ENCODE measurements at regions not wholly inside any gene's neighbourhood (a gene's known extent, or its start where the extent isn't known, plus 50 kb on each side); places are given as distances from the start of the nearest gene placed in this dataset.

DNA sequence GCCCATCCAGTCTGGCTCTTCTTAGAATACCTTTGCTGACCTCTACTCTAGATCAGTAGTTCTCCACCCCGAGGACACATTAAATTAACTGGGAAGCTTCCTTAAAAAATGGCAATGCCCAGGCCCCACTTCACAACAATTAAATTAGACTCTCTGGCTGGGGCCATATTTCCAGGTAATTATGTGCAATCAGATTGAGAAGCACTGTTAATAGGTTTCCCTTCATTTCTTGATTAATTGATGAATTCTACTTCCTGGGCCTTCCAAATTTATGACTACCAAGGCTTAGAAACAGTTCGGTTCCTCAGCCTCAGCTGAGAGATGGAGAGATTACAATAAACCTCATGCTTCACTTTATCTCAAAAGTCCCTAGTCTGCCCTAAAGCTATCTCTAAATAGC lies 71.7 kb upstream of the LIMCH1 start:
- FAIRE-seq, result no peak
- Histone ChIP-seq H2AFZ (ENCODE audit: low read depth, low read length) (no peak overlapping the region), H3K4me3 (replicated peaks in 1 of 3; ENCODE audit: insufficient read depth in 1 of 3, low read depth in 1 of 3, low read length in 3 of 3) (no peak overlapping the region), H3K27ac (ENCODE audit: insufficient read depth, low read depth, low read length) (no peak overlapping the region), H3K9ac (replicated peaks; ENCODE audit: extremely low read depth, insufficient read depth, low read length) (no peak overlapping the region), H3K36me3 (ENCODE audit: control insufficient read depth in 2 of 2, extremely low read depth in 1 of 2, insufficient read depth in 2 of 2, low read length in 2 of 2) (no peaks in the 10 kb centered on the region), H4K20me1 (replicated peaks; ENCODE audit: control insufficient read depth, extremely low read depth, insufficient read depth, low read length) (no peaks in the 10 kb centered on the region), H3K27me3 (ENCODE audit: control insufficient read depth in 2 of 2, insufficient read depth in 2 of 2, low read length in 2 of 2) (peaks cover 13 to 14% of the 10 kb centered on the region in 2 experiments), H3K4me2 (ENCODE audit: insufficient read depth, low read length) (no peak overlapping the region), H3K9me1 (replicated peaks; ENCODE audit: control insufficient read depth, extremely low read depth, insufficient read depth, low read length) (no peaks in the 10 kb centered on the region), H3K9me3 (replicated peaks; ENCODE audit: control insufficient read depth, insufficient read depth, low read length) (no peaks in the 10 kb centered on the region), H3K4me1 (ENCODE audit: control insufficient read depth, extremely low read depth, insufficient read depth, low read length) (no peaks in the 10 kb centered on the region), H3K79me2 (ENCODE audit: control insufficient read depth, insufficient read depth, low read length) (no peaks in the 10 kb centered on the region)
- CTCF ChIA-PET, result no interaction called here
- POLR2A ChIA-PET, result no interaction called here
- intact Hi-C loops (cut with micrococcal nuclease) (no loop called here), dilution Hi-C loops (cut with MboI; ENCODE audit: extremely low pct_ligation_motif_present, low sequenced_read_pairs) (no loop called here)
- TF ChIP-seq, protein P1, sequence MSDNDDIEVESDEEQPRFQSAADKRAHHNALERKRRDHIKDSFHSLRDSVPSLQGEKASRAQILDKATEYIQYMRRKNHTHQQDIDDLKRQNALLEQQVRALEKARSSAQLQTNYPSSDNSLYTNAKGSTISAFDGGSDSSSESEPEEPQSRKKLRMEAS (IDR thresholded peaks at IDR 0.05; ENCODE audit: insufficient read depth, insufficient read length), result no peak
- TF ChIP-seq JUN (IDR thresholded peaks at IDR 0.05; ENCODE audit: borderline replicate concordance, insufficient read depth, insufficient read length, low read depth), result no peak
- no TSS peak for BruUV-seq (replicated peaks)
- no peak for DNase-seq (ENCODE audit: low read depth, low spot score)

DNA sequence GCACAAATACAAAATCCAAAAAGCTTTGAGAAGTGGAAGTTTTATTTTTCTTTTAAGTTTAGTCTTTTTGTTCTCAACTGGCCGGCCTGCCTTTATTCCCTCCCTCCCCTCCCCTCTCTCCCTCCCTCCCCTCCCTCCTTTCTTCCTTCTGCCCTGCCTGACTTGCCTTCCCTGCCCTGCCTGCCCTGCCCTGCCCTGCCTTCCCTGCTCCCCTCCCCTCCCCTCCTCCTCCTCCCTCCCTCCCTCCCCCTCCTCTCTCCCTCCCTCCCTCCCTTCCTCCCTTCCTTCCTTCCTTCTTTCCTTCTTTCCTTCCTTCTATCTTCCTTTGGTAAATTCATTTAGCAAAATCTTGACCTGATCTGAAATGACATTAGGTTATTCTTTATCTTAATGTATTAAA lies 69.8 kb upstream of the LIMCH1 start:
- Histone ChIP-seq H2AFZ (ENCODE audit: low read depth, low read length) (no peak overlapping the region), H3K9ac (replicated peaks; ENCODE audit: extremely low read depth, insufficient read depth, low read length) (no peak overlapping the region), H3K36me3 (ENCODE audit: control insufficient read depth in 2 of 2, extremely low read depth in 1 of 2, insufficient read depth in 2 of 2, low read length in 2 of 2) (no peaks in the 10 kb centered on the region), H3K27me3 (ENCODE audit: control insufficient read depth in 2 of 2, insufficient read depth in 2 of 2, low read length in 2 of 2) (peaks cover 12 to 20% of the 10 kb centered on the region in 2 experiments), H3K4me2 (ENCODE audit: insufficient read depth, low read length) (no peak overlapping the region), H3K4me3 (replicated peaks in 1 of 3; ENCODE audit: insufficient read depth in 1 of 3, low read depth in 1 of 3, low read length in 3 of 3) (no peak overlapping the region), H3K79me2 (ENCODE audit: control insufficient read depth, insufficient read depth, low read length) (no peaks in the 10 kb centered on the region), H3K27ac (ENCODE audit: insufficient read depth, low read depth, low read length) (no peak overlapping the region), H3K4me1 (ENCODE audit: control insufficient read depth, extremely low read depth, insufficient read depth, low read length) (no peaks in the 10 kb centered on the region), H4K20me1 (replicated peaks; ENCODE audit: control insufficient read depth, extremely low read depth, insufficient read depth, low read length) (no peaks in the 10 kb centered on the region), H3K9me3 (replicated peaks; ENCODE audit: control insufficient read depth, insufficient read depth, low read length) (no peaks in the 10 kb centered on the region), H3K9me1 (replicated peaks; ENCODE audit: control insufficient read depth, extremely low read depth, insufficient read depth, low read length) (no peaks in the 10 kb centered on the region)
- DNase-seq (ENCODE audit: low read depth, low spot score) (no peak), FAIRE-seq (no peak)
- intact Hi-C loops (cut with micrococcal nuclease), result no loop called here
- POLR2A ChIA-PET, result no interaction called here
- CTCF ChIA-PET, result interaction anchor here (1.6 kb wide), 1 partner anchor 176 kb away, joined by 5 read pairs; no protein-coding TSS in a partner anchor
- no TSS peak for BruUV-seq (replicated peaks)
- dilution Hi-C loops (cut with MboI; ENCODE audit: extremely low pct_ligation_motif_present, low sequenced_read_pairs), result no loop called here
- TF ChIP-seq POLR2A (IDR thresholded peaks at IDR 0.05; ENCODE audit: low read depth, low read length) (no peak), JUN (IDR thresholded peaks at IDR 0.05; ENCODE audit: borderline replicate concordance, insufficient read depth, insufficient read length, low read depth) (no peak), GATA2 (IDR thresholded peaks at IDR 0.05; ENCODE audit: insufficient read depth, insufficient read length, low read depth, low read length) (no peak), MYC (IDR thresholded peaks at IDR 0.05; ENCODE audit: low read depth, low read length) (no peak), POLR2AphosphoS5 (IDR thresholded peaks at IDR 0.05; ENCODE audit: insufficient read depth, low read depth, low read length) (no peak), FOS (IDR thresholded peaks at IDR 0.05; ENCODE audit: borderline replicate concordance, insufficient read depth, low read length) (no peak), EZH2 (IDR thresholded peaks at IDR 0.05; ENCODE audit: borderline replicate concordance, low read depth, low read length, severe bottlenecking) (no peak)
- TF ChIP-seq, protein P1 (IDR thresholded peaks at IDR 0.05; ENCODE audit: insufficient read depth, insufficient read length), result no peak
- TF ChIP-seq, protein P2, sequence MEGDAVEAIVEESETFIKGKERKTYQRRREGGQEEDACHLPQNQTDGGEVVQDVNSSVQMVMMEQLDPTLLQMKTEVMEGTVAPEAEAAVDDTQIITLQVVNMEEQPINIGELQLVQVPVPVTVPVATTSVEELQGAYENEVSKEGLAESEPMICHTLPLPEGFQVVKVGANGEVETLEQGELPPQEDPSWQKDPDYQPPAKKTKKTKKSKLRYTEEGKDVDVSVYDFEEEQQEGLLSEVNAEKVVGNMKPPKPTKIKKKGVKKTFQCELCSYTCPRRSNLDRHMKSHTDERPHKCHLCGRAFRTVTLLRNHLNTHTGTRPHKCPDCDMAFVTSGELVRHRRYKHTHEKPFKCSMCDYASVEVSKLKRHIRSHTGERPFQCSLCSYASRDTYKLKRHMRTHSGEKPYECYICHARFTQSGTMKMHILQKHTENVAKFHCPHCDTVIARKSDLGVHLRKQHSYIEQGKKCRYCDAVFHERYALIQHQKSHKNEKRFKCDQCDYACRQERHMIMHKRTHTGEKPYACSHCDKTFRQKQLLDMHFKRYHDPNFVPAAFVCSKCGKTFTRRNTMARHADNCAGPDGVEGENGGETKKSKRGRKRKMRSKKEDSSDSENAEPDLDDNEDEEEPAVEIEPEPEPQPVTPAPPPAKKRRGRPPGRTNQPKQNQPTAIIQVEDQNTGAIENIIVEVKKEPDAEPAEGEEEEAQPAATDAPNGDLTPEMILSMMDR (IDR thresholded peaks at IDR 0.05; ENCODE audit: extremely low read depth in 1 of 2, insufficient read depth in 1 of 2, low read depth in 1 of 2, low read length in 2 of 2), result no peak

Measured in endothelial cell of umbilical vein (primary cell).